Esophagus muscularis mucosa (tissue), 4 donors: ENCODE measurements at regions not wholly inside any gene's neighbourhood (a gene's known extent, or its start where the extent isn't known, plus 50 kb on each side); places are given as distances from the start of the nearest gene placed in this dataset.

Experiments used
- DNase-seq: peaks from one replicate; pipeline ENCODE4 v3.0.0-alpha.2; 2017; ENCODE audit errors: extremely low spot score
- H3K27ac ChIP-seq, 4 donors: fragments of 200-600 bp; sonication (generic); replicated peaks in 1 of 4; 1 replicate in 3 of 4; 2 replicates in 1 of 4; pipeline ENCODE4 v1.5.1; 2016 to 2019; ENCODE audit warnings: mild to moderate bottlenecking in 1 of 4
- H3K27me3 ChIP-seq, 4 donors: fragments of 200-600 bp; sonication (generic); one replicate each; pipeline versions ENCODE4 v1.5.1 to v1.6.0; 2016 to 2019
- H3K36me3 ChIP-seq, 4 donors: fragments of 200-600 bp; sonication (generic); one replicate each; pipeline ENCODE4 v1.5.1; 2016 to 2019
- H3K4me1 ChIP-seq, 4 donors: fragments of 200-600 bp; sonication (generic); one replicate each; pipeline ENCODE4 v1.5.1; 2016 to 2019
- H3K4me3 ChIP-seq, 4 donors: fragments of 200-600 bp; sonication (generic); 1 replicate in 2 of 4; 2 replicates in 2 of 4; pipeline ENCODE4 v1.5.1; 2016 to 2019; ENCODE audit warnings: mild to moderate bottlenecking in 4 of 4, moderate library complexity in 1 of 4
- H3K9me3 ChIP-seq, 4 donors: fragments of 200-600 bp; sonication (generic); 1 replicate in 3 of 4; 2 replicates in 1 of 4; pipeline ENCODE4 v1.5.1; 2016 to 2019
- EP300 ChIP-seq: sonication (generic); formaldehyde crosslinking; IDR thresholded peaks from one replicate; pipeline ENCODE4 v1.6.1; 2017; ENCODE audit warnings: antibody characterized with exemption
- POLR2A ChIP-seq: fragments of 450-650 bp; IDR thresholded peaks from one replicate; pipeline ENCODE4 v1.6.1; 2017; ENCODE audit warnings: antibody characterized with exemption, moderate library complexity, mild to moderate bottlenecking, low read depth
- POLR2AphosphoS5 ChIP-seq, 2 donors: sonication (generic); formaldehyde crosslinking; IDR thresholded peaks; one replicate each; pipeline ENCODE4 v1.6.1; 2017; ENCODE audit warnings: antibody characterized with exemption in 2 of 2
- WGBS: methylation state at CpG from one replicate; pipeline ENCODE4 v1.1.5; 2018; 5-methylcytosine and 5-hydroxymethylcytosine counted together
- intact Hi-C: fragments of 100-400 bp; cut with DNase I; formaldehyde crosslinking; loops from one replicate; pipeline ENCODE4 v1.15.1; 2023
- TF ChIP-seq, protein P1 (sequence below), 3 experiments: fragments of 200-600 bp in 2 of 3; fragments of 450-650 bp in 1 of 3; sonication (generic) in 2 of 3; IDR thresholded peaks; one replicate each; pipeline ENCODE4 v1.5.1; 2017 to 2019; ENCODE audit warnings: antibody characterized with exemption in 3 of 3, mild to moderate bottlenecking in 2 of 3, moderate library complexity in 1 of 3

DNA sequence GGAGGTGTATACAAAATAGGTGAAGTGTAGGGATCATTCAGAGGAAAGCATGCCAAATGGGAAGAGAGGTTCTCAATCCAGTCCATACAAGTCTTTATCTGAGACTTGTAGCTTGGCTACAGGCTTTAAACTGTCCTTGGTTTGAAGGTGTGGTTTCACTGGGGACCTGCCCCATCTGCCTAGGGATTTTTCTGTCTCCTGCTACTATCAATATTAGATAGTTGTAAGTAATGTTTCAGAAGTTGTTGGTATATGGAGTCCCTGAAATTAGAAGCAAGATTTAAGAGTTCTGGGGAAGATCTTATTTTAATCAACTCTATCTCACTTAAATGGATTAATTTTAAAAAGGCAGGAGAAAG, 100.9 kb downstream of the ANKRD7 start:
- Histone ChIP-seq H3K4me3 (no peak overlapping the region), H3K27ac (no peak overlapping the region), H3K36me3 (no peaks in the 10 kb centered on the region), H3K9me3 (no peaks in the 10 kb centered on the region), H3K4me1 (no peaks in the 10 kb centered on the region), H3K27me3 (no peaks in the 10 kb centered on the region)
- intact Hi-C loops: no loop called here
- no peak for DNase-seq
- no peak for TF ChIP-seq POLR2A
- no peak for TF ChIP-seq EP300
- no peak for TF ChIP-seq POLR2AphosphoS5 (IDR thresholded peaks at IDR 0.05)
- TF ChIP-seq, protein P1, sequence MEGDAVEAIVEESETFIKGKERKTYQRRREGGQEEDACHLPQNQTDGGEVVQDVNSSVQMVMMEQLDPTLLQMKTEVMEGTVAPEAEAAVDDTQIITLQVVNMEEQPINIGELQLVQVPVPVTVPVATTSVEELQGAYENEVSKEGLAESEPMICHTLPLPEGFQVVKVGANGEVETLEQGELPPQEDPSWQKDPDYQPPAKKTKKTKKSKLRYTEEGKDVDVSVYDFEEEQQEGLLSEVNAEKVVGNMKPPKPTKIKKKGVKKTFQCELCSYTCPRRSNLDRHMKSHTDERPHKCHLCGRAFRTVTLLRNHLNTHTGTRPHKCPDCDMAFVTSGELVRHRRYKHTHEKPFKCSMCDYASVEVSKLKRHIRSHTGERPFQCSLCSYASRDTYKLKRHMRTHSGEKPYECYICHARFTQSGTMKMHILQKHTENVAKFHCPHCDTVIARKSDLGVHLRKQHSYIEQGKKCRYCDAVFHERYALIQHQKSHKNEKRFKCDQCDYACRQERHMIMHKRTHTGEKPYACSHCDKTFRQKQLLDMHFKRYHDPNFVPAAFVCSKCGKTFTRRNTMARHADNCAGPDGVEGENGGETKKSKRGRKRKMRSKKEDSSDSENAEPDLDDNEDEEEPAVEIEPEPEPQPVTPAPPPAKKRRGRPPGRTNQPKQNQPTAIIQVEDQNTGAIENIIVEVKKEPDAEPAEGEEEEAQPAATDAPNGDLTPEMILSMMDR (IDR thresholded peaks at IDR 0.05): no peak

DNA sequence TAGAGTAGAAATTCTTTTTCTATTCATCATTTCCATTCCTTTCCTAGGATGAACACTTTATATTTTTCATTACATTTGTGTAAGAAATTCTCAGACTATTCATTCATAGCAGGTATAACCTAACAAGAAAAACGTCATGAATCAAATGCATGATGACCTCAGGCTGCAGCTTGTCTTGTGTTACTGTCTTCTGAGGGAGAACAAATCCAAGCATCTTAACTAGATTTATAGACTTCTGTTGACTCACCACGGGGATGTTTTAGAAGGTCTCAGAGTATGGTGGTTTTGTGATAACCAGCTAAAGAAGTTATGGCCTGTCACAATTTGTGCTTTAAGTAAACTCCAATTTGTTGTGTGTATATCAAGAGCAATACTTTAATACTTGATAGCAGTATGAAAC, 102.7 kb downstream of the ANKRD7 start:
- no peaks in the 10 kb centered on the region for H3K9me3 ChIP-seq
- no peak overlapping the region for H3K27ac ChIP-seq
- no peaks in the 10 kb centered on the region for H3K27me3 ChIP-seq
- H3K4me1 ChIP-seq: no peaks in the 10 kb centered on the region
- no peak for TF ChIP-seq EP300
- no peak for TF ChIP-seq POLR2A
- no peak for TF ChIP-seq POLR2AphosphoS5 (IDR thresholded peaks at IDR 0.05)
- TF ChIP-seq, protein P1 (IDR thresholded peaks at IDR 0.05): no peak
- no peak overlapping the region for H3K4me3 ChIP-seq
- intact Hi-C loops: no loop called here
- DNase-seq: no peak
- WGBS: 21% methylated on average over 2 of the region's 2 CpGs
- no peaks in the 10 kb centered on the region for H3K36me3 ChIP-seq

DNA sequence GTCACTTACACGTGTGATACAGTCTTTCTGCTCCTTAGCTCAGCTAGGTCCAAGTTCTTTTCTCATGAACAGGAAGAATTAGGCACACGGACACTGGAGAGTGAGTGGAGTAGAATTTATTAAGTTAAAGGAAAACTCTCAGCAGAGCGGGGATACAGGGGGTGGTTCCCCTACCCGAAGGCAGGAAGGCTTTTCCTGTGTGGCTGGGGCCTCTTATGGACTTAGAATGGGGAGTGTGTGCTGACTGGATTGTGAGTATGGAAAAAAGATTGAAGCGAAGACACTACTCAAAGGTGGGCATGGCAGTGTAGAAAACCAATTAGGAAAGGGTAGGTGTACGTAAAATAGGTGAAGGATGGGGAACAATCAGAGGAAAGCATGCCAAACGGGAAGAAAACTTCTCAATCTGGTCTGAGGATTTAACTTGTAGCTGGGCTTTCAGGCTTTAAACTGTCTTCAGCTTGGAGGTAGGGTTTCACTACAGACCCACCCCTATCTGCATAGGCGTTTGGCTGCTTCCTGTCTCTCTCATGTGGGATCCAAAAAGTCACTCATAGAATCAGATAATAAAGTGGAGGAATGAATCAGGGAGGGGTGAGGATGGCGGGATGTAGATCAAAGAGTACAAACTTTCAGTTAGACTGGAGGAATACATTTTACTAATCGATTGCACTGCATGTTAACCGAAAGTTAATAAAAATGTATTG, 104.2 kb downstream of the ANKRD7 start:
- TF ChIP-seq, protein P1 (IDR thresholded peaks at IDR 0.05): no peak
- TF ChIP-seq POLR2AphosphoS5 (IDR thresholded peaks at IDR 0.05) (no peak), EP300 (no peak), POLR2A (no peak)
- Histone ChIP-seq H3K27me3 (no peaks in the 10 kb centered on the region), H3K36me3 (no peaks in the 10 kb centered on the region), H3K4me3 (no peak overlapping the region), H3K4me1 (no peaks in the 10 kb centered on the region), H3K27ac (no peak overlapping the region), H3K9me3 (no peaks in the 10 kb centered on the region)
- intact Hi-C loops: no loop called here
- 78% methylated on average over 11 of the region's 11 CpGs for WGBS
- DNase-seq: no peak

DNA sequence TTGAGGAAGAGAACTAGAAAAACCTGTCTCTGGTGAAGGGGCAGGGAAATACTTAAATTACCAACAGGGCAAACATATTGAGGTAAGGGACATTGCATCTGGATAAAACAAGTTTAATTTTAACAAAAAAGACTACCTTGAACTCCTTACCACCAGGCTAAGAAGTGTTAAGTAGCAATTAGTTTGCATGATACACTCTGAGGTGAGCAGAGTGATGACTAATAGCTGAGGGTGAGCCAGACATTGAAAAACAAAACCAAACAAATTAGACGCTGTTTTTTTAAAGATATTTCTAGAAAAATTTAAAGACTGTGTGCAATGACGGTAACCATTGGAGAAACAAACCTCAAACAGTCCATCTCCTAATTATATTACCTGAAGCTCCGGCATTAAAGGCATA, 105.9 kb downstream of the ANKRD7 start:
- no peak for TF ChIP-seq POLR2AphosphoS5 (IDR thresholded peaks at IDR 0.05)
- TF ChIP-seq EP300: no peak
- TF ChIP-seq POLR2A: no peak
- TF ChIP-seq, protein P1 (IDR thresholded peaks at IDR 0.05): no peak
- Histone ChIP-seq H3K36me3 (no peaks in the 10 kb centered on the region), H3K4me3 (no peak overlapping the region), H3K27me3 (no peaks in the 10 kb centered on the region), H3K27ac (no peak overlapping the region), H3K4me1 (no peaks in the 10 kb centered on the region), H3K9me3 (no peaks in the 10 kb centered on the region)
- no peak for DNase-seq
- intact Hi-C loops: no loop called here
- whole genome bisulfite sequencing: 82% methylated on average over 3 of the region's 3 CpGs

DNA sequence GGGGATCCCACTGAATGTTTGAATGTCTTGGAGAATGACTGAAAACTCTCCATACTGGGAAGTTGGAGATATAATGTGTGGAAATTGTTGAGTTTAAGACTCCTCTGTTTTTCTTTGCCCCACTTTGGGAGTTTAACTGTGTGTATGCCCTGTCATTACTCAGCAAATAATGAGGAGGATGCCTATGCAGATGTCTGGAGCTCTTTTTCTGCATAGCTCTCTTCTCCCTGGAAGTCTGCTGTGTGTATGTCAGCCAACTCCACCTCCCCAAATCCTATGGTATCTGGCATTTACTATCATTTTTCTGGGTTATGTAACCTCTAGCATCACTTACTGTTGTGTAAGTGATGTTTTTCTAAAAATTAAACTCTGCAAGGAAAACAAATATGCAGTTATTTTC, 122.2 kb downstream of the ANKRD7 start:
- DNase-seq: no peak
- H3K9me3 ChIP-seq: no peaks in the 10 kb centered on the region
- H3K27ac ChIP-seq: no peak overlapping the region
- intact Hi-C loops: no loop called here
- H3K36me3 ChIP-seq: no peaks in the 10 kb centered on the region
- TF ChIP-seq, protein P1 (IDR thresholded peaks at IDR 0.05): no peak
- no peak for TF ChIP-seq POLR2AphosphoS5 (IDR thresholded peaks at IDR 0.05)
- no peaks in the 10 kb centered on the region for H3K27me3 ChIP-seq
- no peaks in the 10 kb centered on the region for H3K4me1 ChIP-seq
- H3K4me3 ChIP-seq: no peak overlapping the region
